ENCODE measurements at regions not wholly inside any gene's neighbourhood (a gene's known extent, or its start where the extent isn't known, plus 50 kb on each side); places are given as distances from the start of the nearest gene placed in this dataset.

- Histone ChIP-seq H3K56ac (replicated peaks; ENCODE audit: insufficient read length, low read depth, low read length) (no peak overlapping the region), H3K4me2 (ENCODE audit: insufficient read depth in 1 of 2, low read depth in 2 of 2, low read length in 2 of 2) (no peak overlapping the region), H3K4ac (replicated peaks; ENCODE audit: insufficient read length, low read depth, low read length) (no peak overlapping the region), H3K27me3 (replicated peaks in 1 of 4; ENCODE audit: control insufficient read depth in 3 of 4, extremely low read depth in 1 of 4, insufficient read depth in 3 of 4, low read length in 3 of 4) (no peaks in the 10 kb centered on the region), H4K5ac (ENCODE audit: insufficient read length, low read depth, low read length) (no peak overlapping the region), H2AK5ac (ENCODE audit: low read depth, low read length) (no peak overlapping the region), H3K9me3 (ENCODE audit: insufficient read depth in 2 of 2, low read depth in 1 of 2, low read length in 1 of 2) (no peaks in the 10 kb centered on the region), H3K23me2 (ENCODE audit: low read depth, low read length) (no peaks in the 10 kb centered on the region; the same call in 1 of the 2 replicates), H3K4me3 (ENCODE audit: extremely low read depth in 1 of 4, insufficient read depth in 2 of 4, low read depth in 3 of 4, low read length in 4 of 4) (no peak overlapping the region), H3K9ac (replicated peaks in 1 of 4; ENCODE audit: extremely low read depth in 1 of 4, low read depth in 3 of 4, low read length in 3 of 4) (no peak overlapping the region), H3K79me2 (ENCODE audit: control insufficient read depth in 1 of 2, insufficient read depth in 2 of 2, low read length in 2 of 2) (no peaks in the 10 kb centered on the region), H3K4me1 (replicated peaks in 1 of 4; ENCODE audit: control insufficient read depth in 3 of 4, insufficient read depth in 4 of 4, low read length in 3 of 4) (no peaks in the 10 kb centered on the region), H2BK20ac (ENCODE audit: low read length) (no peak overlapping the region), H3K27ac (ENCODE audit: low read depth, low read length) (no peak overlapping the region), H3K23ac (ENCODE audit: insufficient read length) (no peak overlapping the region), H2AFZ (ENCODE audit: low read length) (no peak overlapping the region), H3K18ac (ENCODE audit: extremely low read depth, low read length) (no peak overlapping the region), H3K36me3 (ENCODE audit: control insufficient read depth in 2 of 4, insufficient read depth in 4 of 4, low read length in 3 of 4) (no peaks in the 10 kb centered on the region), H2BK120ac (replicated peaks; ENCODE audit: low read depth, low read length) (no peak overlapping the region), H3K79me1 (ENCODE audit: low read depth, low read length) (no peaks in the 10 kb centered on the region), H2BK15ac (ENCODE audit: low read length) (no peak overlapping the region), H4K20me1 (replicated peaks in 1 of 2; ENCODE audit: control insufficient read depth in 1 of 2, insufficient read depth in 2 of 2, low read length in 2 of 2) (no peaks in the 10 kb centered on the region), H3K14ac (ENCODE audit: insufficient read length) (no peak overlapping the region), H2BK12ac (ENCODE audit: low read depth, low read length) (no peak overlapping the region), H4K8ac (ENCODE audit: extremely low read depth, insufficient read depth, low read length) (no peak overlapping the region), H4K91ac (replicated peaks; ENCODE audit: insufficient read length, low read length) (no peak overlapping the region), H2BK5ac (ENCODE audit: low read depth, low read length) (no peak overlapping the region)
- 70% methylated on average over 1 of the region's 1 CpG; no CpG with 5 or more reads in 1 of the 2 experiments for WGBS, 2 experiments (ENCODE audit: extremely low coverage in 1 of 2, insufficient coverage in 1 of 2, insufficient read length in 1 of 2, insufficient replicate concordance in 2 of 2, low coverage in 1 of 2, low lambda C conversion rate in 2 of 2, missing lambda C conversion rate in 1 of 2)
- no peak for DNase-seq (ENCODE audit: low read depth in 1 of 2, low spot score in 2 of 2)
- ChIA-PET POLR2A (ENCODE audit: partially characterized antibody) (no interaction called here), CTCF (ENCODE audit: partially characterized antibody) (no interaction called here)
- FAIRE-seq = no peak
- TF ChIP-seq, protein P1, sequence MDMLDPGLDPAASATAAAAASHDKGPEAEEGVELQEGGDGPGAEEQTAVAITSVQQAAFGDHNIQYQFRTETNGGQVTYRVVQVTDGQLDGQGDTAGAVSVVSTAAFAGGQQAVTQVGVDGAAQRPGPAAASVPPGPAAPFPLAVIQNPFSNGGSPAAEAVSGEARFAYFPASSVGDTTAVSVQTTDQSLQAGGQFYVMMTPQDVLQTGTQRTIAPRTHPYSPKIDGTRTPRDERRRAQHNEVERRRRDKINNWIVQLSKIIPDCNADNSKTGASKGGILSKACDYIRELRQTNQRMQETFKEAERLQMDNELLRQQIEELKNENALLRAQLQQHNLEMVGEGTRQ (IDR thresholded peaks at IDR 0.05; ENCODE audit: low read length) = no peak
- no peak for TF ChIP-seq CHD2 (IDR thresholded peaks at IDR 0.05; ENCODE audit: low read length)
- TF ChIP-seq, protein P2, sequence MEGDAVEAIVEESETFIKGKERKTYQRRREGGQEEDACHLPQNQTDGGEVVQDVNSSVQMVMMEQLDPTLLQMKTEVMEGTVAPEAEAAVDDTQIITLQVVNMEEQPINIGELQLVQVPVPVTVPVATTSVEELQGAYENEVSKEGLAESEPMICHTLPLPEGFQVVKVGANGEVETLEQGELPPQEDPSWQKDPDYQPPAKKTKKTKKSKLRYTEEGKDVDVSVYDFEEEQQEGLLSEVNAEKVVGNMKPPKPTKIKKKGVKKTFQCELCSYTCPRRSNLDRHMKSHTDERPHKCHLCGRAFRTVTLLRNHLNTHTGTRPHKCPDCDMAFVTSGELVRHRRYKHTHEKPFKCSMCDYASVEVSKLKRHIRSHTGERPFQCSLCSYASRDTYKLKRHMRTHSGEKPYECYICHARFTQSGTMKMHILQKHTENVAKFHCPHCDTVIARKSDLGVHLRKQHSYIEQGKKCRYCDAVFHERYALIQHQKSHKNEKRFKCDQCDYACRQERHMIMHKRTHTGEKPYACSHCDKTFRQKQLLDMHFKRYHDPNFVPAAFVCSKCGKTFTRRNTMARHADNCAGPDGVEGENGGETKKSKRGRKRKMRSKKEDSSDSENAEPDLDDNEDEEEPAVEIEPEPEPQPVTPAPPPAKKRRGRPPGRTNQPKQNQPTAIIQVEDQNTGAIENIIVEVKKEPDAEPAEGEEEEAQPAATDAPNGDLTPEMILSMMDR (IDR thresholded peaks at IDR 0.05; ENCODE audit: control extremely low read depth in 1 of 3, insufficient read depth in 1 of 3, low read depth in 1 of 3, low read length in 3 of 3) = no peak
- TF ChIP-seq JUN (IDR thresholded peaks at IDR 0.05; ENCODE audit: low read depth, low read length) = no peak
- TF ChIP-seq CBX5 (IDR thresholded peaks at IDR 0.05; ENCODE audit: low read depth, low read length) = no peak
- TF ChIP-seq KDM1A (IDR thresholded peaks at IDR 0.05; ENCODE audit: borderline replicate concordance, low read length) = no peak
- TF ChIP-seq CEBPB (IDR thresholded peaks at IDR 0.05; ENCODE audit: low read depth, low read length) = no peak
- TF ChIP-seq SRF (IDR thresholded peaks at IDR 0.05; ENCODE audit: low read depth, low read length) = no peak
- no peak for TF ChIP-seq NANOG (IDR thresholded peaks at IDR 0.05; ENCODE audit: insufficient read depth, low read depth, low read length, poor library complexity, severe bottlenecking)
- no peak for TF ChIP-seq BCL11A (IDR thresholded peaks at IDR 0.05; ENCODE audit: low read depth in 2 of 2, low read length in 2 of 2)
- TF ChIP-seq TEAD4 (IDR thresholded peaks at IDR 0.05; ENCODE audit: low read depth, low read length) = no peak
- no peak for TF ChIP-seq TCF12 (IDR thresholded peaks at IDR 0.05; ENCODE audit: low read depth, low read length)
Observed at GRCh38 chr2:221808488-221808887, 236.4 kb upstream of the EPHA4 start.

All from H1 (cell line).